ENCODE measurements at regions not wholly inside any gene's neighbourhood (a gene's known extent, or its start where the extent isn't known, plus 50 kb on each side); places are given as distances from the start of the nearest gene placed in this dataset.

DNA sequence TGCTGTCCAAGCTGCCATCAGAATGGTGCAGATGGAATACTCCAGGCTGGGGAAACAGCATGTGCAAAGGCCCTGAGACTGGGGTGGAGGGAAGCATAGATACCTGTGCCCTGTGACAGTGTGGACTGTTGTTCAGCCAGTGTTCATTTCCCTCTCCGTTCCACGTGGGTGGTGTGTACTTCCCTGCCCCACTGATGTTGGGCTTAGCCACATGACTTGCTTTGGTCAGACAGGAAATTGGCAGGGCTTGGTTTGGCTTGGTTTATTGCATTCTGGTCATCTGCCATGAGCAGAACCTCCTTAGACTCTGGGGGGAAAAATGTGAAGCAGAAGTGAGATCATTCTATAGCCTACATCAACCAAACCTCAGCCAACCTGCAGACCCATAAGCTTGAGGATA lies 102.4 kb upstream of the IGSF21 start:
- Mint-ChIP-seq H3K4me1 (ENCODE audit: unreplicated experiment) (no peaks in the 10 kb centered on the region), H3K36me3 (ENCODE audit: unreplicated experiment) (no peaks in the 10 kb centered on the region), H3K27me3 (ENCODE audit: unreplicated experiment) (no peaks in the 10 kb centered on the region), H3K9me3 (ENCODE audit: unreplicated experiment) (no peaks in the 10 kb centered on the region), H3K27ac (ENCODE audit: unreplicated experiment) (no peak overlapping the region), H3K4me3 (ENCODE audit: unreplicated experiment) (no peak overlapping the region)
- TF ChIP-seq, protein P1, sequence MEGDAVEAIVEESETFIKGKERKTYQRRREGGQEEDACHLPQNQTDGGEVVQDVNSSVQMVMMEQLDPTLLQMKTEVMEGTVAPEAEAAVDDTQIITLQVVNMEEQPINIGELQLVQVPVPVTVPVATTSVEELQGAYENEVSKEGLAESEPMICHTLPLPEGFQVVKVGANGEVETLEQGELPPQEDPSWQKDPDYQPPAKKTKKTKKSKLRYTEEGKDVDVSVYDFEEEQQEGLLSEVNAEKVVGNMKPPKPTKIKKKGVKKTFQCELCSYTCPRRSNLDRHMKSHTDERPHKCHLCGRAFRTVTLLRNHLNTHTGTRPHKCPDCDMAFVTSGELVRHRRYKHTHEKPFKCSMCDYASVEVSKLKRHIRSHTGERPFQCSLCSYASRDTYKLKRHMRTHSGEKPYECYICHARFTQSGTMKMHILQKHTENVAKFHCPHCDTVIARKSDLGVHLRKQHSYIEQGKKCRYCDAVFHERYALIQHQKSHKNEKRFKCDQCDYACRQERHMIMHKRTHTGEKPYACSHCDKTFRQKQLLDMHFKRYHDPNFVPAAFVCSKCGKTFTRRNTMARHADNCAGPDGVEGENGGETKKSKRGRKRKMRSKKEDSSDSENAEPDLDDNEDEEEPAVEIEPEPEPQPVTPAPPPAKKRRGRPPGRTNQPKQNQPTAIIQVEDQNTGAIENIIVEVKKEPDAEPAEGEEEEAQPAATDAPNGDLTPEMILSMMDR (IDR thresholded peaks at IDR 0.05): no peak
- no peak for DNase-seq (ENCODE audit: extremely low spot score, unreplicated experiment)

DNA sequence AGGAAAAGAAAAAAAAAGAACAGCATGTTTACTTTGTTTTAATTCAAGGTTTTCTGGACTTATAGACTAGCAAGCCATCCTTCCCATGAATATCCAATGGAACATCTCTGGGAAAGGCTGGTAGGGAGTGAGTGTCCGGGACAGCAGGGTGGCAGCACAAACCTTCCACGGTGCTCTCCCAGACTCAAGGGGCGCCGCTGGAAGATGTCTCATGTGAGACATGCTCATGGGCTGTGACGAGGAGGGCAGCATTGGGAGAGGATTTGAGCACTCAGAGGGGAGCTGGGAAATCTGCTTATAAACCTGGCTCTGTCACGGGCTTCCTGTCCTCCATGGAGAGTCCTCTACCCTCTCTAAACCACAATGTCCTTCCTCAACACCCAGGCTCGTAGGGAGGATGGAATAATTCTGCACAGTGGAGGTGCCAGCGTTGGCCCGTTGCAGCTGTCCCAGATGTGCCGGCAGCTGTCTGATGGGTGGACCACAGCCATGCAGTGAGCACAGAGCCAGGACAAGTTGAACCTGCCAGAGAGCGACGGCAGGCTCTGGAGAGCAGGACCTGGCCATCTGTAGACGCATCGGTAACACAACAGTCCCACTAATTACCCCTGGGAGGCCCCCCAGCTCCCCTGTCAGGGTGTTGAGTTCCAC lies 100.1 kb upstream of the IGSF21 start:
- Mint-ChIP-seq H3K4me1 (ENCODE audit: unreplicated experiment) (no peaks in the 10 kb centered on the region), H3K36me3 (ENCODE audit: unreplicated experiment) (no peaks in the 10 kb centered on the region), H3K9me3 (ENCODE audit: unreplicated experiment) (no peaks in the 10 kb centered on the region), H3K27ac (ENCODE audit: unreplicated experiment) (no peak overlapping the region), H3K4me3 (ENCODE audit: unreplicated experiment) (no peak overlapping the region), H3K27me3 (ENCODE audit: unreplicated experiment) (no peaks in the 10 kb centered on the region)
- TF ChIP-seq, protein P1 (IDR thresholded peaks at IDR 0.05): no peak
- DNase-seq (ENCODE audit: extremely low spot score, unreplicated experiment): no peak

DNA sequence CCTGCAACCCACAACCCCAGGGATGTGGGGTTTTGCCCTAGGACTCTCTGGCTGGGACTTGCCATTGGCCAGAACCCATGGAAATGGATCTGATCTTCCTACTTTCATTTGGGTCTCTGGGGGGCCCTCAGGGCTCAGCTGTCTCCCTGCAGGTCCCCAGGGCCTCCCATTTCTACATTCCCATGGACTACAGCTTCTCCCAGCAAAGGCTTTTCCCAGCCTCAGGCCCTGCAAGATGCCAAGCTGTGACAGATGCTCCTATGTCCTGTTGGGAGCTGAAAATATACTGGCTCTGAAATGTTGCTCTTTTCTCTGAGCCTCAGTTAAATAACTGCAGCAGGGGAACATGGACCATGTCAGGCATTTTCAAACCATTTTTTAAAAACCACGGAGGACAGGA lies 99.5 kb upstream of the IGSF21 start:
- no peak for DNase-seq (ENCODE audit: extremely low spot score, unreplicated experiment)
- Mint-ChIP-seq H3K27me3 (ENCODE audit: unreplicated experiment) (no peaks in the 10 kb centered on the region), H3K9me3 (ENCODE audit: unreplicated experiment) (no peaks in the 10 kb centered on the region), H3K36me3 (ENCODE audit: unreplicated experiment) (no peaks in the 10 kb centered on the region), H3K4me3 (ENCODE audit: unreplicated experiment) (no peak overlapping the region), H3K27ac (ENCODE audit: unreplicated experiment) (no peak overlapping the region), H3K4me1 (ENCODE audit: unreplicated experiment) (no peaks in the 10 kb centered on the region)
- TF ChIP-seq, protein P1 (IDR thresholded peaks at IDR 0.05): no peak

DNA sequence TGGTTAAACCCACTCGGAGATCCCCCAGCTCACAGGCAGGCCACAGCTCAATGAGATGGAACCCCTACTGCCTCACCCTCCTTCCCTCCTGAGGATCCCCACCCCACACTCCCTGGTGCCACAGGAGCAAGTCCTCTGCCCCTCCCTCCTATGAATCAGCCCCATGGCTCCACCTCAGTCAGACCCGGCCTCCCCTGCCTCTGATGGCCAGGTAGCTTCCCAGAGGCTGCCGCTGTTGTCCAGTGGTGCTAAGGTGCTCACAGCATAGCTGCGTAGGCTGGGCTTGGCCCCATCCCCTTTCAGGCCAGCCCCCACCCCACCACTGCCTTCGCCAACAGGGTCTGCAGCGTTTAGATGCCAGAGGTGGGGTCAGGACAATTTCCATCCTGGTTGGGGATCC lies 98.5 kb upstream of the IGSF21 start:
- no peaks in the 10 kb centered on the region for H3K9me3 Mint-ChIP-seq (ENCODE audit: unreplicated experiment)
- H3K27ac Mint-ChIP-seq (ENCODE audit: unreplicated experiment): no peak overlapping the region
- no peak for DNase-seq (ENCODE audit: extremely low spot score, unreplicated experiment)
- no peaks in the 10 kb centered on the region for H3K27me3 Mint-ChIP-seq (ENCODE audit: unreplicated experiment)
- TF ChIP-seq, protein P1 (IDR thresholded peaks at IDR 0.05): no peak
- no peak overlapping the region for H3K4me3 Mint-ChIP-seq (ENCODE audit: unreplicated experiment)
- H3K4me1 Mint-ChIP-seq (ENCODE audit: unreplicated experiment): no peaks in the 10 kb centered on the region
- H3K36me3 Mint-ChIP-seq (ENCODE audit: unreplicated experiment): no peaks in the 10 kb centered on the region

DNA sequence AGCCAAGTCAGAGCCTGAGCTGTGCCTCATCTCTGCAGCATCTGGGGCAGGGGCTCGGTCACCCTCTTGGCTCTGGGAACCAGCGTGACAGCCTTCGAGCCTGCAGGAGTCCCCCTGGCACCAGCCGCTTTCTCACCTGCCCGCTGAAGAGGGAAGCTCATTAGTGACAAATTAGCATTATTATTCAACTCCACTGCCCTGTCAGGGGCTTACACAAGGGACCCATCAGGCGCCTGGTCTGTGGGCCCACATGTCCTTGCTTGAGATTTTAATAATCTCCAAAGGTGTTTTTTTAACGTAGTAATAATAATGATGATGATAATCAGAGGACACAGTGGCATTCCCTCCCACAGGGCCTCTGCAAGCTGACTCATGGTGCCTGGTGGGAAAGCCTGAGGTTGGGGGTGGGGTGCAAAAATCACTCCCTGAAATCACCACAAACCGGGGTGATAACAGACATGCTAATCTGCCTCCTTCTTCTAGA lies 98.1 kb upstream of the IGSF21 start:
- Mint-ChIP-seq H3K36me3 (ENCODE audit: unreplicated experiment) (no peaks in the 10 kb centered on the region), H3K9me3 (ENCODE audit: unreplicated experiment) (no peaks in the 10 kb centered on the region), H3K4me1 (ENCODE audit: unreplicated experiment) (no peaks in the 10 kb centered on the region), H3K27ac (ENCODE audit: unreplicated experiment) (no peak overlapping the region), H3K4me3 (ENCODE audit: unreplicated experiment) (no peak overlapping the region), H3K27me3 (ENCODE audit: unreplicated experiment) (no peaks in the 10 kb centered on the region)
- DNase-seq (ENCODE audit: extremely low spot score, unreplicated experiment): no peak
- TF ChIP-seq, protein P1 (IDR thresholded peaks at IDR 0.05): no peak
